ENCODE measurements at regions not wholly inside any gene's neighbourhood (a gene's known extent, or its start where the extent isn't known, plus 50 kb on each side); places are given as distances from the start of the nearest gene placed in this dataset.
A peak's percentile ranks its signal among the peaks of the same experiment; 100 is the strongest.
"Not testable (repeated sequence)": the region's sequence is repeated elsewhere in the genome, so short reads cannot be mapped to it uniquely, and the experiment has no call there.

- intact Hi-C loops (cut with DNase I): no loop called here
- Histone ChIP-seq H3K27me3 (ENCODE audit: insufficient read depth in 3 of 3, low read length in 2 of 3) (no peaks in the 10 kb centered on the region), H3K4me1 (peaks cover 11% of the 10 kb centered on the region), H3K36me3 (ENCODE audit: insufficient read depth in 1 of 2, low read depth in 1 of 2) (no peaks in the 10 kb centered on the region), H3K4me3 (no peak overlapping the region), H3K9me3 (no peaks in the 10 kb centered on the region), H3K27ac (peak overlapping the region; percentile 58)
- DNase-seq (peak in 1 of 2 donors; percentile 48), ATAC-seq (peak; percentile 51 to 58 (median 54))
- no peak for TF ChIP-seq CTCF (IDR thresholded peaks at IDR 0.05)
- 49 to 74% (median 52%) methylated on average over 7 of the region's 7 CpGs for WGBS, 3 donors
These were observed 59.9 kb upstream of the ZSWIM5 start for GRCh38 chr1:45266151-45266801.

DNA sequence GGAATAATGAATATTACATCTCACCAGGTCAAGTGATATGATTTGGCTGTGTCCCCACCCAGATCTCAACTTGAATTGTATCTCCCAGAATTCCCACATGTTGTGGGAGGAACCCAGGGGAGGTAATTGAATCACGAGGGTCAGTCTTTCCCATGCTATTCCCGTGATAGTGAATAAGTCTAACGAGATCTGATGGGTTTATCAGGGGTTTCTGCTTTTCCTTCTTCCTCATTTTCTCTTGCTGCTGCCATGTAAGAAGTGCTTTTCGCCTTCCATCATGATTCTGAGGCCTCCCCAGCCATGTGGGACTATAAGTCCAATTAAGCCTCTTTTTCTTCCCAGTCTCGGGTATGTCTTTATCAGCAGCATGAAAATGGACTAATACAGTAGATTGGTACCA lies 58.4 kb upstream of the HPDL start:
- WGBS, 3 donors: 58 to 69% (median 66%) methylated on average over 5 of the region's 5 CpGs
- DNase-seq; H3K4me3 ChIP-seq; ATAC-seq; H3K36me3 ChIP-seq (ENCODE audit: insufficient read depth in 1 of 2, low read depth in 1 of 2); H3K27ac ChIP-seq; intact Hi-C loops (cut with DNase I); H3K27me3 ChIP-seq (ENCODE audit: insufficient read depth in 3 of 3, low read length in 2 of 3); H3K9me3 ChIP-seq: not testable (repeated sequence)
- peaks cover 11% of the 10 kb centered on the region for H3K4me1 ChIP-seq

- H3K27me3 ChIP-seq (ENCODE audit: insufficient read depth in 3 of 3, low read length in 2 of 3); H3K36me3 ChIP-seq (ENCODE audit: insufficient read depth in 1 of 2, low read depth in 1 of 2); ATAC-seq; intact Hi-C loops (cut with DNase I); H3K4me3 ChIP-seq; H3K27ac ChIP-seq; H3K4me1 ChIP-seq; H3K9me3 ChIP-seq; DNase-seq: not testable (repeated sequence)
- WGBS, 3 donors: 83 to 88% (median 86%) methylated on average over 1 of the region's 1 CpG
These were observed 54.4 kb upstream of the HPDL start for GRCh38 chr1:45272267-45272666.

- WGBS, 3 donors: 85 to 91% (median 87%) methylated on average over 4 of the region's 4 CpGs
- Histone ChIP-seq H3K4me1 (no peaks in the 10 kb centered on the region), H3K36me3 (ENCODE audit: insufficient read depth in 1 of 2, low read depth in 1 of 2) (no peaks in the 10 kb centered on the region), H3K9me3 (no peaks in the 10 kb centered on the region), H3K4me3 (no peak overlapping the region), H3K27ac (no peak overlapping the region), H3K27me3 (ENCODE audit: insufficient read depth in 3 of 3, low read length in 2 of 3) (no peaks in the 10 kb centered on the region)
- TF ChIP-seq CTCF (IDR thresholded peaks at IDR 0.05): no peak
- DNase-seq: no peak
- ATAC-seq: no peak
- intact Hi-C loops (cut with DNase I): no loop called here
These were observed 53.8 kb upstream of the HPDL start for GRCh38 chr1:45272913-45273371.

- intact Hi-C loops (cut with DNase I): no loop called here
- Histone ChIP-seq H3K9me3 (no peaks in the 10 kb centered on the region), H3K36me3 (ENCODE audit: insufficient read depth in 1 of 2, low read depth in 1 of 2) (no peaks in the 10 kb centered on the region), H3K4me3 (no peak overlapping the region), H3K27me3 (ENCODE audit: insufficient read depth in 3 of 3, low read length in 2 of 3) (no peaks in the 10 kb centered on the region), H3K27ac (no peak overlapping the region), H3K4me1 (no peaks in the 10 kb centered on the region)
- ATAC-seq: no peak
- TF ChIP-seq CTCF (IDR thresholded peaks at IDR 0.05): no peak
- DNase-seq: no peak
These were observed 51.6 kb upstream of the HPDL start for GRCh38 chr1:45275054-45275453.
